ENCODE measurements at regions not wholly inside any gene's neighbourhood (a gene's known extent, or its start where the extent isn't known, plus 50 kb on each side); places are given as distances from the start of the nearest gene placed in this dataset.

- TF ChIP-seq, protein P1, sequence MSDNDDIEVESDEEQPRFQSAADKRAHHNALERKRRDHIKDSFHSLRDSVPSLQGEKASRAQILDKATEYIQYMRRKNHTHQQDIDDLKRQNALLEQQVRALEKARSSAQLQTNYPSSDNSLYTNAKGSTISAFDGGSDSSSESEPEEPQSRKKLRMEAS (IDR thresholded peaks at IDR 0.05): no peak
- TF ChIP-seq NFIC (IDR thresholded peaks at IDR 0.05) (no peak), YY1 (IDR thresholded peaks at IDR 0.05; ENCODE audit: low read depth) (no peak), TEAD4 (IDR thresholded peaks at IDR 0.05) (no peak), FOXM1 (IDR thresholded peaks at IDR 0.05; ENCODE audit: borderline replicate concordance, low read depth) (no peak), CREB1 (IDR thresholded peaks at IDR 0.05; ENCODE audit: low read depth) (no peak), RAD21 (IDR thresholded peaks at IDR 0.05; ENCODE audit: low read depth) (no peak), EP300 (IDR thresholded peaks at IDR 0.05; ENCODE audit: borderline replicate concordance) (no peak), CEBPB (IDR thresholded peaks at IDR 0.05) (no peak), USF1 (IDR thresholded peaks at IDR 0.05) (no peak)
Measured at GRCh38 chr1:80633947-80634706, 1166.6 kb upstream of the ADGRL2 start.

DNA sequence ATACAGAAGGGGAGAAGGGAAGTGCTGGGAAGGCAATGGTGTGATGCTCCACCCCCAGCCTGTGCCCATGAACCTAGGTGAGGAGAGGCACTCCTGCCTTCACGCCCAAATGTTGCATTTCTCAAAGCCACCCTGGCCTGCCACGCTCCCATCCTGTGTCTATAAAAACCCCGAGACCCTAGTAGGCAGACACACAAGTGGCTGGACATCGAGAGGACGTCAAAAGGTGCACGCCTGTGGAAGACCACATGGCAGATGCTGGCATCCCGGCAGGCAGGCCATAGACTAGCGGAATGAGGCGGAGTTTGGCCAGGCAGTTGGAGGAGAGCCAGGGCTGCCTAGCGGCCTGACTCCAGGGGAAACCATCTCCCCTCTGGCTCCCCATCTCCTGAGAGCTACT, 1168.5 kb upstream of the ADGRL2 start:
- TF ChIP-seq USF1 (IDR thresholded peaks at IDR 0.05) (no peak), TEAD4 (IDR thresholded peaks at IDR 0.05) (no peak), FOXM1 (IDR thresholded peaks at IDR 0.05; ENCODE audit: borderline replicate concordance, low read depth) (no peak), TAF1 (IDR thresholded peaks at IDR 0.05; ENCODE audit: low read depth) (no peak), RAD21 (IDR thresholded peaks at IDR 0.05; ENCODE audit: low read depth) (no peak), NFIC (IDR thresholded peaks at IDR 0.05) (no peak)

DNA sequence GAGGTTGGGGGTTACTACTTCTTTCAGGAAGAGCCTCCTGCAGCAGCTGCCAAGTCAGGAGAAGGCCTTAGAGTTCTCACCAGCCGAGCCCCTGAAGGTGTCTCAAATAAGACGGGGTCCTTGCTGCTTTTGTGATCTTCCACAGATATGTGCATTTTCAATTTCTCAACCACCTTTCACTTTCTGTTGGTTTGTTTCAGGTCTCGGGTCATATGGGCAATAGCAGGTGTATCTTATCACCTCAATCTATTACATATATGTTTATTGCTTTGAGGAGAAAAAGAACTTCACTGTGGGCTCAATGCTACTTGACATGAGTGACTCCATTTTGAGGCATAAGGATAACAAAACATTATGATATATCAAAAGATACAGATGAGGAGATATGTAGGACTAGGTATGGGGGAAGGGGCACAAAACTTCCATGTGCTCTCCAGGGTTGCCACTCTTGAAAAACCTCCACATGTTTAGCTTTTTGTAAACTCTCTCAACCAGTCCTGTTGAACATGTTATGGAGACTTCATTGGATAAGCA, 1171.4 kb upstream of the ADGRL2 start:
- TF ChIP-seq NFIC (IDR thresholded peaks at IDR 0.05): no peak
- TF ChIP-seq ZBTB7A (IDR thresholded peaks at IDR 0.05; ENCODE audit: low read depth): no peak

DNA sequence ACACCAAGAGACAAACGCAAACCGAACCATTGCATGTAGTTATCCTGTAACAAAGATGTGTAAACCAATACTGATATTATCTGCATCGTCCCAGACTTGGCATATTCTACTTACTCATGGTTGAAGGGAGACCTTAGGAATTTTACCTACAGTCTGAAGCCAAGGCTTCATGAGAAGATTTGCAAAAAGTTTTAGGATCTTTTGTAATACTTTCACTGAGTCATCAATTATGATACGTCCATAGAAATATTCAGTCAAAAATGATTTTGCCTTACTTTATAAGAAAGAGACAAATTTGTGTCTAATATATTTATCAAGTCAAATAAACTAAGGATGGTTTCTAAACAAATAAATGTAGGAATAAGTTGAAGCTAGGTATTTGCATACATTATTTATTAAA, 1176.1 kb upstream of the ADGRL2 start:
- TF ChIP-seq TAF1 (IDR thresholded peaks at IDR 0.05; ENCODE audit: low read depth) (no peak), NFIC (IDR thresholded peaks at IDR 0.05) (no peak), EP300 (IDR thresholded peaks at IDR 0.05; ENCODE audit: borderline replicate concordance) (no peak), TEAD4 (IDR thresholded peaks at IDR 0.05) (no peak), FOXM1 (IDR thresholded peaks at IDR 0.05; ENCODE audit: borderline replicate concordance, low read depth) (no peak), CEBPB (IDR thresholded peaks at IDR 0.05) (no peak), CREB1 (IDR thresholded peaks at IDR 0.05; ENCODE audit: low read depth) (no peak), REST (IDR thresholded peaks at IDR 0.05; ENCODE audit: low read depth) (no peak)
- TF ChIP-seq, protein P1 (IDR thresholded peaks at IDR 0.05): no peak

DNA sequence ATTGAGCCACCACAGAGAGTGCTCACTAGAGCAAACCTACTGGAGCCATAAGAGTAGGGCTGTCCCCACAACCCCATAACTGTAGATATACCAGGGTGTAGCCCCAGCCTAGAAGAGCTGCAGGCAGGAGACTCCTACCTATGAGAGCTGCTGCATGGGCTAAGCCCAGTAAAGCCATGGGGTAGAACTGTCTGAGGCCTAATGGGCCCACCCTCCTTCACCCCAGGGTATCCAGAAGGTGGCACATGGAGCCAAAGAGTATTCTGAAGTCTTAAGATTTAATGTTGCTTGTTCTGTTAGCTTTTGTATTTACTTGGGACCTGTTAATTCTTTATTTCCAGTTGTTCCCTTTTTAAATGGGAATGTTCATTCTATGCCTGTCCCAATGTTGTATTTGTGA, 1193.7 kb upstream of the ADGRL2 start:
- TF ChIP-seq REST (IDR thresholded peaks at IDR 0.05; ENCODE audit: low read depth) (no peak), TAF1 (IDR thresholded peaks at IDR 0.05; ENCODE audit: low read depth) (no peak), USF1 (IDR thresholded peaks at IDR 0.05) (no peak), RAD21 (IDR thresholded peaks at IDR 0.05; ENCODE audit: low read depth) (no peak), EP300 (IDR thresholded peaks at IDR 0.05; ENCODE audit: borderline replicate concordance) (no peak), TEAD4 (IDR thresholded peaks at IDR 0.05) (no peak), NFIC (IDR thresholded peaks at IDR 0.05) (no peak), YY1 (IDR thresholded peaks at IDR 0.05; ENCODE audit: low read depth) (no peak), TCF12 (IDR thresholded peaks at IDR 0.05; ENCODE audit: low read depth) (no peak)

DNA sequence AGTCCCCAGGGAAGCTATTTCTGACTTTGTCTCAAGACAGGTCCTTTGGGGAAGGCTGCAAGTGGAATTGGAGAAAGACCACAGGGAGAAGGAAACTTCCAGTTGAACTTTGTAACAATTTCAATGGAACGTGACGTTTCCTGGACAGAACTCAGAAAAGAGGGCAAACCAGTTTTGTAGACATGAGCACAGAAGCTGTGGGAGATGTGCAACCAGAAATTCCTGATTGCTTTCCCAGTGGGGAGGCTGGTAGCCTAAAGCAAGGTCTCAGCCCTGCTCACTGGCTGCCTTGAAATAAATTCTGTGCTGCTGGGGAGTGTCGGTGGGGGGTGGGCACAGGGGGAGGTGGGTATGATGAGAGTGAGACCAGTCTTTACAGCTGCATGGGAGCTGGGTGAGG, 1206.7 kb upstream of the ADGRL2 start:
- TF ChIP-seq, protein P1 (IDR thresholded peaks at IDR 0.05): no peak; the same call in 1 of the 2 replicates
- TF ChIP-seq TEAD4 (IDR thresholded peaks at IDR 0.05): peak; percentile 74
- peak; percentile 17 for TF ChIP-seq RAD21 (IDR thresholded peaks at IDR 0.05; ENCODE audit: low read depth)
- no peak for TF ChIP-seq REST (IDR thresholded peaks at IDR 0.05; ENCODE audit: low read depth)
- no peak for TF ChIP-seq USF1 (IDR thresholded peaks at IDR 0.05)
- peak; percentile 47; the same call in 1 of the 2 replicates for TF ChIP-seq YY1 (IDR thresholded peaks at IDR 0.05; ENCODE audit: low read depth)
- TF ChIP-seq EP300 (IDR thresholded peaks at IDR 0.05; ENCODE audit: borderline replicate concordance): peak; percentile 80
- 0 out of 2 replicates have a peak, but pooled peaks have one; percentile 23 for TF ChIP-seq FOXM1 (IDR thresholded peaks at IDR 0.05; ENCODE audit: borderline replicate concordance, low read depth)
- TF ChIP-seq NFIC (IDR thresholded peaks at IDR 0.05): peak; percentile 74
- peak; percentile 53; the same call in 1 of the 2 replicates for TF ChIP-seq CEBPB (IDR thresholded peaks at IDR 0.05)
- TF ChIP-seq TCF12 (IDR thresholded peaks at IDR 0.05; ENCODE audit: low read depth): peak; percentile 80
